ENCODE measurements at regions not wholly inside any gene's neighbourhood (a gene's known extent, or its start where the extent isn't known, plus 50 kb on each side); places are given as distances from the start of the nearest gene placed in this dataset.

- TF ChIP-seq ZNF488 (tag by site-specific recombination; IDR thresholded peaks at IDR 0.05): no peak
- no peak for TF ChIP-seq PRDM4 (tag by site-specific recombination; IDR thresholded peaks at IDR 0.05)
- TF ChIP-seq KLF1 (tag by site-specific recombination; IDR thresholded peaks at IDR 0.05): no peak
- TF ChIP-seq ZBTB48 (tag by site-specific recombination; IDR thresholded peaks at IDR 0.05): no peak
- TF ChIP-seq PBX3 (CRISPR knock-in tag; IDR thresholded peaks at IDR 0.05): no peak
Measured at GRCh38 chr17:13385481-13385911, 216.2 kb downstream of the HS3ST3A1 start (continued).

GRCh38 chr17:13384626-13385025 is 217.1 kb downstream of the HS3ST3A1 start:
- Histone ChIP-seq H3K9me3 (ENCODE audit: control insufficient read depth, insufficient read depth, low read depth, low read length) (no peaks in the 10 kb centered on the region), H3K36me3 (ENCODE audit: control insufficient read depth in 2 of 2, insufficient read depth in 1 of 2, low read length in 2 of 2) (no peaks in the 10 kb centered on the region), H3K27ac (ENCODE audit: extremely low read depth, low read depth, low read length) (no peak overlapping the region), H3K4me3 (ENCODE audit: low read depth, low read length) (no peak overlapping the region), H3K4me1 (ENCODE audit: control insufficient read depth, insufficient read depth, low read length) (no peaks in the 10 kb centered on the region)
- TF ChIP-seq ZNF518A (tag by site-specific recombination; conservative IDR thresholded peaks at IDR 0.05; ENCODE audit: low read depth) (no peak), SCRT1 (tag by site-specific recombination; IDR thresholded peaks at IDR 0.05; ENCODE audit: borderline replicate concordance) (no peak), ZNF704 (tag by site-specific recombination; IDR thresholded peaks at IDR 0.05) (no peak), REST (tag by site-specific recombination; IDR thresholded peaks at IDR 0.05) (no peak), YY2 (tag by site-specific recombination; IDR thresholded peaks at IDR 0.05) (no peak), ZNF654 (tag by site-specific recombination; IDR thresholded peaks at IDR 0.05; ENCODE audit: low read depth) (no peak), ZNF239 (tag by site-specific recombination; IDR thresholded peaks at IDR 0.05) (no peak), ZNF549 (tag by site-specific recombination; IDR thresholded peaks at IDR 0.05) (no peak), HOXD13 (CRISPR knock-in tag; IDR thresholded peaks at IDR 0.05; ENCODE audit: borderline replicate concordance) (no peak)
- CTCF ChIA-PET: no interaction called here
- POLR2A ChIA-PET: no interaction called here
